Spleen (tissue), 7 donors: ENCODE measurements at regions not wholly inside any gene's neighbourhood (a gene's known extent, or its start where the extent isn't known, plus 50 kb on each side); places are given as distances from the start of the nearest gene placed in this dataset.

Source experiments
- CTCF ChIP-seq, 11 experiments: fragments of 200-600 bp in 7 of 11; fragments of 450-650 bp in 4 of 11; sonication (generic) in 4 of 11; IDR thresholded peaks in 8 of 11; conservative IDR thresholded peaks in 3 of 11; 1 replicate in 7 of 11; 2 replicates in 4 of 11; pipeline versions ENCODE4 v1.4.0 to v1.8.0; 2016 to 2021; ENCODE audit warnings: antibody characterized with exemption in 11 of 11, inconsistent platforms in 4 of 11, mild to moderate bottlenecking in 1 of 11
- POLR2A ChIP-seq, 3 donors: fragments of 450-650 bp; IDR thresholded peaks; one replicate each; pipeline ENCODE4 v1.5.1; 2017; ENCODE audit warnings: antibody characterized with exemption in 3 of 3, mild to moderate bottlenecking in 1 of 3
- donor health status: DM: no; HTN: no; CAD: no; lungs with moderate emphysema.
- donor health status: DM: no; HTN: no; CAD: no.
- donor health status: DM: no; HTN: no; CAD: no.

GRCh38 chr13:52931539-52932431 lies 83.3 kb upstream of the PCDH8 start:
- no peak for TF ChIP-seq POLR2A (IDR thresholded peaks at IDR 0.05)
- no peak for TF ChIP-seq CTCF (IDR thresholded peaks at IDR 0.05 in 8 of 11, conservative IDR thresholded peaks at IDR 0.05 in 3 of 11)
